Fibroblast of lung (primary cell): ENCODE measurements at regions not wholly inside any gene's neighbourhood (a gene's known extent, or its start where the extent isn't known, plus 50 kb on each side); places are given as distances from the start of the nearest gene placed in this dataset.

Source experiments
- DNase-seq, 2 donors: peaks; one replicate each; pipeline versions ENCODE4 v3.0.0 to v3.0.0-alpha.2; 2010; ENCODE audit warnings: low read depth in 2 of 2
- H2AFZ ChIP-seq: 2 replicates; pipeline ENCODE4 v1.5.1; 2012; ENCODE audit warnings: low read length, control low read depth, inconsistent platforms
- H3K27ac ChIP-seq: 2 replicates; pipeline ENCODE4 v1.5.1; 2011; ENCODE audit warnings: low read length, control low read depth; ENCODE audit not compliant: insufficient read depth
- H3K27me3 ChIP-seq: 2 replicates; pipeline ENCODE4 v1.5.1; 2011; ENCODE audit warnings: mild to moderate bottlenecking, low read length; ENCODE audit not compliant: control insufficient read depth, insufficient read depth
- H3K36me3 ChIP-seq: 2 replicates; pipeline ENCODE4 v1.5.1; 2011; ENCODE audit warnings: low read length; ENCODE audit not compliant: control insufficient read depth, insufficient read depth
- H3K4me1 ChIP-seq: 2 replicates; pipeline ENCODE4 v1.5.1; 2011; ENCODE audit warnings: low read length; ENCODE audit not compliant: control insufficient read depth, insufficient read depth; ENCODE audit errors: extremely low read depth
- H3K4me2 ChIP-seq: 2 replicates; pipeline ENCODE4 v1.5.1; 2011; ENCODE audit warnings: low read length, control low read depth; ENCODE audit not compliant: insufficient read depth; ENCODE audit errors: extremely low read depth
- H3K4me3 ChIP-seq, 4 experiments: fragments of 200-600 bp in 1 of 4; sonication (generic) in 1 of 4; replicated peaks in 1 of 4; 2 replicates each; pipeline ENCODE4 v1.5.1; 2011 to 2016; ENCODE audit warnings: low read length in 4 of 4, low read depth in 3 of 4, mild to moderate bottlenecking in 3 of 4, control low read depth in 2 of 4, inconsistent platforms in 1 of 4, mixed read lengths in 1 of 4; ENCODE audit not compliant: insufficient read depth in 1 of 4; ENCODE audit errors: control extremely low read depth in 1 of 4
- H3K79me2 ChIP-seq: 2 replicates; pipeline ENCODE4 v1.5.1; 2012; ENCODE audit warnings: mild to moderate bottlenecking, low read length, inconsistent platforms; ENCODE audit not compliant: control insufficient read depth, insufficient read depth
- H3K9ac ChIP-seq: 2 replicates; pipeline ENCODE4 v1.5.1; 2011; ENCODE audit warnings: mild to moderate bottlenecking, low read length, control low read depth; ENCODE audit not compliant: insufficient read depth
- H3K9me3 ChIP-seq: 2 replicates; pipeline ENCODE4 v1.5.1; 2012; ENCODE audit warnings: low read depth, low read length; ENCODE audit not compliant: control insufficient read depth, insufficient read depth
- H4K20me1 ChIP-seq: 2 replicates; pipeline ENCODE4 v1.5.1; 2011; ENCODE audit warnings: low read length; ENCODE audit not compliant: control insufficient read depth, insufficient read depth; ENCODE audit errors: extremely low read depth
- EZH2 ChIP-seq: IDR thresholded peaks from 2 replicates; pipeline ENCODE4 v1.5.1; 2012; ENCODE audit warnings: low read length, control low read depth, mild to moderate bottlenecking; ENCODE audit errors: missing control alignments
- TF ChIP-seq, protein P1 (sequence below), 2 donors: IDR thresholded peaks in 1 of 2; conservative IDR thresholded peaks in 1 of 2; 1 replicate in 1 of 2; 2 replicates in 1 of 2; pipeline ENCODE4 v1.5.1; 2011 to 2012; ENCODE audit warnings: low read length in 2 of 2, control low read depth in 1 of 2, inconsistent platforms in 1 of 2, low read depth in 1 of 2, mild to moderate bottlenecking in 1 of 2

DNA sequence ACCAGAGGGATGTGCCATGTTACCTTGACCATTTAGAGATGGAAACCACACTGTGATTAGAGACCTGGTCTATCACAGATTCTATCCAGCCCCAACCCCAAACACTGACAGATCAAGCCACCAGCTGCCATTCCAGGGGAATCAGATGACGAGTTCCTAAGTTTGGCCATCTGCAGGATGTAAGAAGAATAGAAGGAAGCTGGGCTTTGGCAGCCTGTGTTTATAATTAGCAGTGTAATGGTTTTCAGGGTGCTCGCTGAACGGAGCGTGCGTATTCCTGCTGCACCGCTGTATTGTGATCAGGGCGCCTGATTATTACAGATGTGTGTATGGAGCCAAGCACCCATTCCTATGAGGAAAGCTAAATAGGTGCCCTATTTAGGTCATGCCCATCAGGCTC lies 138.1 kb downstream of the LRRC30 start:
- H3K27ac ChIP-seq, result no peak overlapping the region
- no peaks in the 10 kb centered on the region for H3K4me1 ChIP-seq
- no peaks in the 10 kb centered on the region for H3K27me3 ChIP-seq
- no peaks in the 10 kb centered on the region for H3K36me3 ChIP-seq
- H3K79me2 ChIP-seq, result no peaks in the 10 kb centered on the region
- H4K20me1 ChIP-seq, result no peaks in the 10 kb centered on the region
- DNase-seq, result no peak
- no peak overlapping the region for H2AFZ ChIP-seq
- no peak overlapping the region for H3K9ac ChIP-seq
- no peak overlapping the region for H3K4me2 ChIP-seq
- H3K4me3 ChIP-seq, result no peak overlapping the region
- H3K9me3 ChIP-seq, result no peaks in the 10 kb centered on the region
- no peak for TF ChIP-seq EZH2
- TF ChIP-seq, protein P1, sequence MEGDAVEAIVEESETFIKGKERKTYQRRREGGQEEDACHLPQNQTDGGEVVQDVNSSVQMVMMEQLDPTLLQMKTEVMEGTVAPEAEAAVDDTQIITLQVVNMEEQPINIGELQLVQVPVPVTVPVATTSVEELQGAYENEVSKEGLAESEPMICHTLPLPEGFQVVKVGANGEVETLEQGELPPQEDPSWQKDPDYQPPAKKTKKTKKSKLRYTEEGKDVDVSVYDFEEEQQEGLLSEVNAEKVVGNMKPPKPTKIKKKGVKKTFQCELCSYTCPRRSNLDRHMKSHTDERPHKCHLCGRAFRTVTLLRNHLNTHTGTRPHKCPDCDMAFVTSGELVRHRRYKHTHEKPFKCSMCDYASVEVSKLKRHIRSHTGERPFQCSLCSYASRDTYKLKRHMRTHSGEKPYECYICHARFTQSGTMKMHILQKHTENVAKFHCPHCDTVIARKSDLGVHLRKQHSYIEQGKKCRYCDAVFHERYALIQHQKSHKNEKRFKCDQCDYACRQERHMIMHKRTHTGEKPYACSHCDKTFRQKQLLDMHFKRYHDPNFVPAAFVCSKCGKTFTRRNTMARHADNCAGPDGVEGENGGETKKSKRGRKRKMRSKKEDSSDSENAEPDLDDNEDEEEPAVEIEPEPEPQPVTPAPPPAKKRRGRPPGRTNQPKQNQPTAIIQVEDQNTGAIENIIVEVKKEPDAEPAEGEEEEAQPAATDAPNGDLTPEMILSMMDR (conservative IDR thresholded peaks at IDR 0.05 in 1 of 2, IDR thresholded peaks at IDR 0.05 in 1 of 2; ENCODE audit: low read depth in 1 of 2, low read length in 2 of 2), result no peak

DNA sequence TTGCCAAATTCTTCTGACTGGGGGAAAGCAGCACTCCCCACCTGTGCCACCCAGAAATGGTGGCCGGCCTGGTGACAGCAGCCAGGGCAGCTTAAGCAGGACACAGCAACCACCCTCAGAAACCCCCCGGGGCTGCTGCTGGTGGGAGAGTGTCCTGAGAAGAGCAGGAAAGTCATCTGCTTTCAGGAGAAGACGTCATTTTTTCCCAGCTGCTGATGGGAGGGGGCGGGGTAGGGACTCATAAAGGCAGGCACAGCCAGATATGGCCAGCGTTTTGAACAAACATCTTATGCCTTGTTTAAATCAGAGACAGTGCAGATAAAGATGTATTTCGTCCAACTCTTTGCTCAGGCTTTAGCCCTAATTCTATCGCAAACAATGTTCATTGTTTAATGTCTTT lies 139.5 kb downstream of the LRRC30 start:
- Histone ChIP-seq H3K9ac (no peak overlapping the region), H2AFZ (no peak overlapping the region), H3K27ac (no peak overlapping the region), H3K79me2 (no peaks in the 10 kb centered on the region), H3K27me3 (no peaks in the 10 kb centered on the region), H3K4me3 (no peak overlapping the region), H3K9me3 (no peaks in the 10 kb centered on the region), H3K4me1 (no peaks in the 10 kb centered on the region), H3K36me3 (no peaks in the 10 kb centered on the region), H3K4me2 (no peak overlapping the region), H4K20me1 (no peaks in the 10 kb centered on the region)
- no peak for DNase-seq
- TF ChIP-seq, protein P1 (conservative IDR thresholded peaks at IDR 0.05 in 1 of 2, IDR thresholded peaks at IDR 0.05 in 1 of 2; ENCODE audit: low read depth in 1 of 2, low read length in 2 of 2), result no peak
- no peak for TF ChIP-seq EZH2

DNA sequence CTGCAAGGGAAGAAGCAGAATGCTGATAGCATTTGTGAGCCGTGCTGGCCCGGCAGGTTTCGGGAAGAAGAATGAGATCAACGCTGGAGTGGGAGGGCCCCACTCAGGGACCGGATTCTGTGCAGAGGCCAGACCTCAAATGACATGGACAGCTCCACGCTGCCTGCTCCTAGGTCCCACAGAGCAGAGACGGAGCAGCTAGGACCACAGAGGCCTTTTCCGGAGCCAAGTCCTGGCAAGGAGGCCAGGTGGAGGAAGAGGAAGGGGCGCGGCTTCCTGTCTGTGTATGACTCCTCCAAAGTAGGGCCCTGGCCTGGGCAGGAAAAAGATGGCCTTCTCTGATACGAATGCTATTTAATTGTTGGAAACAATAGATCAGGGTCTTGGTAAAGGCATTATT lies 139.9 kb downstream of the LRRC30 start:
- H3K4me1 ChIP-seq, result no peaks in the 10 kb centered on the region
- H3K4me2 ChIP-seq, result no peak overlapping the region
- H3K4me3 ChIP-seq, result no peak overlapping the region
- no peaks in the 10 kb centered on the region for H3K36me3 ChIP-seq
- TF ChIP-seq, protein P1 (conservative IDR thresholded peaks at IDR 0.05 in 1 of 2, IDR thresholded peaks at IDR 0.05 in 1 of 2; ENCODE audit: low read depth in 1 of 2, low read length in 2 of 2), result no peak
- no peak for TF ChIP-seq EZH2
- H4K20me1 ChIP-seq, result no peaks in the 10 kb centered on the region
- H3K27ac ChIP-seq, result no peak overlapping the region
- H3K79me2 ChIP-seq, result no peaks in the 10 kb centered on the region
- H2AFZ ChIP-seq, result no peak overlapping the region
- H3K9ac ChIP-seq, result no peak overlapping the region
- H3K27me3 ChIP-seq, result no peaks in the 10 kb centered on the region
- no peaks in the 10 kb centered on the region for H3K9me3 ChIP-seq
- DNase-seq, result no peak
